ENCODE measurements at regions not wholly inside any gene's neighbourhood (a gene's known extent, or its start where the extent isn't known, plus 50 kb on each side); places are given as distances from the start of the nearest gene placed in this dataset.

DNA sequence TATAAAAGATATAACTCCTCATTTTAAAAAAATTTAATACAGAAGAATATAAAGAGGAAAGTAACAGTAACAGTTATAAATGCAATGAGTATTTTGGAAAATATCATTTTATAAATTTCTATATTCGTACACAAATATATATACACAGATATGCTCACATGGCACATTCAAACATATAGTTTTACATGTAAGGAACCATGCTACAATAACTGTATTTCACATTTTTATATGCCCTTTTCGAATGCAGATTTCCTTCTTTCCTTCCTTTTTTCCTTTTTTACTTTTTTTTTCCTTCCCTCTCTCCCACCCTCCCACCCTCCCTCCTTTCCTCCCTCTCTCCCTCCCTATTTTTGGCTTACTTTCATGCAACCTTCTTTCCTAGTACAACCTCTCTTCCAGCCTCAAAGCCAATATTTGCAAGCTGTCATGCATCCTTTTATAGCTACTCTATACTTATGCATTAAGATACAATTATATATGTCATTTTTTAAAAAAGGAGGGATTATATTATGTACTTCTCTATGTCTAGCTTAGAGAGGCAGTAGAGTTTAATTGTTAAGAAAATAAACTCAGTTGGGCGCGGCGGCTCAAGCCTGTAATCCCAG is 830.5 kb downstream of the IGSF11 start:
- TF ChIP-seq, protein P1, sequence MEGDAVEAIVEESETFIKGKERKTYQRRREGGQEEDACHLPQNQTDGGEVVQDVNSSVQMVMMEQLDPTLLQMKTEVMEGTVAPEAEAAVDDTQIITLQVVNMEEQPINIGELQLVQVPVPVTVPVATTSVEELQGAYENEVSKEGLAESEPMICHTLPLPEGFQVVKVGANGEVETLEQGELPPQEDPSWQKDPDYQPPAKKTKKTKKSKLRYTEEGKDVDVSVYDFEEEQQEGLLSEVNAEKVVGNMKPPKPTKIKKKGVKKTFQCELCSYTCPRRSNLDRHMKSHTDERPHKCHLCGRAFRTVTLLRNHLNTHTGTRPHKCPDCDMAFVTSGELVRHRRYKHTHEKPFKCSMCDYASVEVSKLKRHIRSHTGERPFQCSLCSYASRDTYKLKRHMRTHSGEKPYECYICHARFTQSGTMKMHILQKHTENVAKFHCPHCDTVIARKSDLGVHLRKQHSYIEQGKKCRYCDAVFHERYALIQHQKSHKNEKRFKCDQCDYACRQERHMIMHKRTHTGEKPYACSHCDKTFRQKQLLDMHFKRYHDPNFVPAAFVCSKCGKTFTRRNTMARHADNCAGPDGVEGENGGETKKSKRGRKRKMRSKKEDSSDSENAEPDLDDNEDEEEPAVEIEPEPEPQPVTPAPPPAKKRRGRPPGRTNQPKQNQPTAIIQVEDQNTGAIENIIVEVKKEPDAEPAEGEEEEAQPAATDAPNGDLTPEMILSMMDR (IDR thresholded peaks at IDR 0.05; ENCODE audit: borderline replicate concordance, extremely low read depth, low read length, poor library complexity, severe bottlenecking), result no peak
- TF ChIP-seq EZH2 (IDR thresholded peaks at IDR 0.05; ENCODE audit: borderline replicate concordance, low read depth, low read length, severe bottlenecking), result no peak
